H9 (cell line): ENCODE measurements at regions not wholly inside any gene's neighbourhood (a gene's known extent, or its start where the extent isn't known, plus 50 kb on each side); places are given as distances from the start of the nearest gene placed in this dataset.

Experiments
- DNase-seq: peaks from one replicate; pipeline ENCODE4 v3.0.0-alpha.2; 2017
- H2AFZ ChIP-seq: one replicate; pipeline ENCODE4 v1.6.1; 2013; ENCODE audit warnings: mild to moderate bottlenecking, low read length, control low read depth, moderate library complexity
- H2AK5ac ChIP-seq: 2 replicates; pipeline ENCODE4 v1.6.1; 2013; ENCODE audit warnings: low read length, control low read depth, mixed read lengths; ENCODE audit not compliant: insufficient read length
- H2BK120ac ChIP-seq: one replicate; pipeline ENCODE4 v1.6.1; 2013; ENCODE audit warnings: low read depth, mild to moderate bottlenecking, low read length, control low read depth, inconsistent platforms; ENCODE audit not compliant: poor library complexity, severe bottlenecking
- H2BK12ac ChIP-seq: 2 replicates; pipeline ENCODE4 v1.6.1; 2013; ENCODE audit warnings: low read length, control low read depth, mixed read lengths, low read depth; ENCODE audit not compliant: insufficient read length
- H2BK15ac ChIP-seq: 2 replicates; pipeline ENCODE4 v1.6.1; 2013; ENCODE audit warnings: low read depth, low read length, control low read depth
- H2BK20ac ChIP-seq: one replicate; pipeline ENCODE4 v1.6.1; 2013; ENCODE audit warnings: low read depth, mild to moderate bottlenecking, low read length, control low read depth, inconsistent platforms; ENCODE audit not compliant: poor library complexity, severe bottlenecking
- H2BK5ac ChIP-seq: 2 replicates; pipeline ENCODE4 v1.6.1; 2013; ENCODE audit warnings: low read length, control low read depth, mixed read lengths; ENCODE audit not compliant: insufficient read length
- H3K14ac ChIP-seq: 2 replicates; pipeline ENCODE4 v1.6.1; 2013; ENCODE audit warnings: low read length, control low read depth; ENCODE audit not compliant: insufficient read depth
- H3K18ac ChIP-seq: 2 replicates; pipeline ENCODE4 v1.6.1; 2013; ENCODE audit warnings: low read depth, mild to moderate bottlenecking, mixed read lengths, low read length, control low read depth; ENCODE audit not compliant: insufficient read length
- H3K23ac ChIP-seq: 2 replicates; pipeline ENCODE4 v1.6.1; 2013; ENCODE audit warnings: low read length, control low read depth, mixed read lengths, low read depth; ENCODE audit not compliant: insufficient read length
- H3K23me2 ChIP-seq: 2 replicates; pipeline ENCODE4 v1.6.1; 2013; ENCODE audit warnings: low read depth, mild to moderate bottlenecking, mixed read lengths, low read length, control low read depth; ENCODE audit not compliant: insufficient read length, poor library complexity, severe bottlenecking
- H3K27ac ChIP-seq: 2 replicates; pipeline ENCODE4 v1.5.1; 2013; ENCODE audit warnings: low read length, control low read depth, mixed read lengths, low read depth; ENCODE audit not compliant: insufficient read length
- H3K27me3 ChIP-seq: 2 replicates; pipeline ENCODE4 v1.6.1; 2013; ENCODE audit warnings: low read length, control low read depth, inconsistent platforms; ENCODE audit not compliant: insufficient read depth
- H3K4ac ChIP-seq: 2 replicates; pipeline ENCODE4 v1.6.1; 2013; ENCODE audit warnings: low read depth, mild to moderate bottlenecking, control low read depth, inconsistent platforms, low read length, moderate library complexity
- H3K4me1 ChIP-seq: 2 replicates; pipeline ENCODE4 v1.6.1; 2013; ENCODE audit warnings: low read length, control low read depth, inconsistent platforms; ENCODE audit not compliant: insufficient read depth
- H3K4me2 ChIP-seq: 2 replicates; pipeline ENCODE4 v1.6.1; 2013; ENCODE audit warnings: low read length, control low read depth, mixed read lengths; ENCODE audit not compliant: insufficient read length, insufficient read depth
- H3K56ac ChIP-seq: 2 replicates; pipeline ENCODE4 v1.6.1; 2013; ENCODE audit warnings: low read depth, mild to moderate bottlenecking, mixed read lengths, low read length, control low read depth; ENCODE audit not compliant: insufficient read length
- H3K79me1 ChIP-seq: 2 replicates; pipeline ENCODE4 v1.6.1; 2013; ENCODE audit warnings: low read depth, mild to moderate bottlenecking, moderate library complexity, low read length, control low read depth, inconsistent platforms; ENCODE audit not compliant: insufficient read depth, poor library complexity, severe bottlenecking
- H3K79me2 ChIP-seq: 2 replicates; pipeline ENCODE4 v1.6.1; 2013; ENCODE audit warnings: low read length, control low read depth, inconsistent platforms; ENCODE audit not compliant: insufficient read depth
- H3K9ac ChIP-seq: 2 replicates; pipeline ENCODE4 v1.6.1; 2013; ENCODE audit warnings: low read length, control low read depth, mixed read lengths; ENCODE audit not compliant: insufficient read length; ENCODE audit errors: extremely low read depth
- H3K9me3 ChIP-seq: one replicate; pipeline ENCODE4 v1.6.1; 2013; ENCODE audit warnings: low read depth, low read length, inconsistent platforms; ENCODE audit not compliant: control insufficient read depth
- H3T11ph ChIP-seq: one replicate; pipeline ENCODE4 v1.6.1; 2013; ENCODE audit warnings: mild to moderate bottlenecking, low read length, control low read depth, inconsistent platforms
- H4K20me1 ChIP-seq: one replicate; pipeline ENCODE4 v1.6.1; 2013; ENCODE audit not compliant: control insufficient read depth, insufficient read length, insufficient read depth
- H4K5ac ChIP-seq: 2 replicates; pipeline ENCODE4 v1.6.1; 2013; ENCODE audit warnings: low read depth, mild to moderate bottlenecking, mixed read lengths, low read length, control low read depth; ENCODE audit not compliant: insufficient read length
- H4K8ac ChIP-seq: replicated peaks from 2 replicates; pipeline ENCODE4 v1.6.1; 2013; ENCODE audit warnings: low read length, control low read depth, mixed read lengths, low read depth; ENCODE audit not compliant: insufficient read length
- H4K91ac ChIP-seq: 2 replicates; pipeline ENCODE4 v1.6.1; 2013; ENCODE audit warnings: low read depth, mild to moderate bottlenecking, moderate library complexity, mixed read lengths, low read length, control low read depth; ENCODE audit not compliant: insufficient read length
- H3K27ac Mint-ChIP-seq, 3 experiments: 2 replicates in 2 of 3; 3 replicates in 1 of 3; pipeline ENCODE4 v1.8.0; 2020 to 2021; ENCODE audit warnings: mixed read lengths in 3 of 3, mild to moderate bottlenecking in 1 of 3, moderate library complexity in 1 of 3
- H3K27me3 Mint-ChIP-seq: 2 replicates; pipeline ENCODE4 v1.8.0; 2021; ENCODE audit warnings: low read depth, mild to moderate bottlenecking, moderate library complexity, mixed read lengths
- H3K36me3 Mint-ChIP-seq, 3 experiments: 2 replicates in 2 of 3; 3 replicates in 1 of 3; pipeline ENCODE4 v1.8.0; 2020 to 2021; ENCODE audit warnings: low read depth in 3 of 3, mixed read lengths in 3 of 3; ENCODE audit not compliant: insufficient read depth in 1 of 3
- H3K4me1 Mint-ChIP-seq, 2 experiments: 2 replicates each; pipeline ENCODE4 v1.8.0; 2020; ENCODE audit warnings: mixed read lengths in 2 of 2
- H3K4me3 Mint-ChIP-seq, 2 experiments: 2 replicates in 1 of 2; 3 replicates in 1 of 2; pipeline ENCODE4 v1.8.0; 2020 to 2021; ENCODE audit warnings: mild to moderate bottlenecking in 2 of 2, mixed read lengths in 2 of 2, moderate library complexity in 1 of 2
- H3K9me3 Mint-ChIP-seq, 2 experiments: 2 replicates in 1 of 2; 3 replicates in 1 of 2; pipeline ENCODE4 v1.8.0; 2020; ENCODE audit warnings: mild to moderate bottlenecking in 2 of 2, mixed read lengths in 2 of 2, moderate library complexity in 1 of 2
- WGBS: extraction: QIAGEN DNeasy Blood & Tissue Kit; methylation state at CpG from one replicate; pipeline ENCODE4 v1.1.7; 2013; ENCODE audit warnings: missing lambda C conversion rate, low lambda C conversion rate, mixed read lengths; ENCODE audit not compliant: insufficient read length; ENCODE audit errors: extremely low coverage; 5-methylcytosine and 5-hydroxymethylcytosine counted together
- TF ChIP-seq, protein P1 (sequence below): fragments of 200-600 bp; sonication (generic); conservative IDR thresholded peaks from 3 replicates; pipeline ENCODE4 v1.8.0; 2021; ENCODE audit warnings: antibody characterized with exemption, mild to moderate bottlenecking

- TF ChIP-seq, protein P1, sequence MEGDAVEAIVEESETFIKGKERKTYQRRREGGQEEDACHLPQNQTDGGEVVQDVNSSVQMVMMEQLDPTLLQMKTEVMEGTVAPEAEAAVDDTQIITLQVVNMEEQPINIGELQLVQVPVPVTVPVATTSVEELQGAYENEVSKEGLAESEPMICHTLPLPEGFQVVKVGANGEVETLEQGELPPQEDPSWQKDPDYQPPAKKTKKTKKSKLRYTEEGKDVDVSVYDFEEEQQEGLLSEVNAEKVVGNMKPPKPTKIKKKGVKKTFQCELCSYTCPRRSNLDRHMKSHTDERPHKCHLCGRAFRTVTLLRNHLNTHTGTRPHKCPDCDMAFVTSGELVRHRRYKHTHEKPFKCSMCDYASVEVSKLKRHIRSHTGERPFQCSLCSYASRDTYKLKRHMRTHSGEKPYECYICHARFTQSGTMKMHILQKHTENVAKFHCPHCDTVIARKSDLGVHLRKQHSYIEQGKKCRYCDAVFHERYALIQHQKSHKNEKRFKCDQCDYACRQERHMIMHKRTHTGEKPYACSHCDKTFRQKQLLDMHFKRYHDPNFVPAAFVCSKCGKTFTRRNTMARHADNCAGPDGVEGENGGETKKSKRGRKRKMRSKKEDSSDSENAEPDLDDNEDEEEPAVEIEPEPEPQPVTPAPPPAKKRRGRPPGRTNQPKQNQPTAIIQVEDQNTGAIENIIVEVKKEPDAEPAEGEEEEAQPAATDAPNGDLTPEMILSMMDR, result no peak
- H3K4me2 ChIP-seq, result no peak overlapping the region
- H4K20me1 ChIP-seq, result no peaks in the 10 kb centered on the region
These were observed 86.5 kb upstream of the ACKR3 start for GRCh38 chr2:236483102-236483501.

More at GRCh38 chr2:236483102-236483501, 86.5 kb upstream of the ACKR3 start:
- H3K18ac ChIP-seq, result no peak overlapping the region
- no peak overlapping the region for H3K23ac ChIP-seq
- no peaks in the 10 kb centered on the region; the same call in 1 of the 2 replicates for H3K4me1 ChIP-seq
- no peaks in the 10 kb centered on the region for H3K79me1 ChIP-seq
- H3K9me3 ChIP-seq, result no peaks in the 10 kb centered on the region
- H2BK5ac ChIP-seq, result no peak overlapping the region
- H3K27ac ChIP-seq, result no peak overlapping the region
- no peak overlapping the region for H3K4ac ChIP-seq
- H2BK12ac ChIP-seq, result no peak overlapping the region
- no peak overlapping the region for H4K8ac ChIP-seq
- H3K56ac ChIP-seq, result no peak overlapping the region
- Mint-ChIP-seq H3K4me3 (no peak overlapping the region), H3K4me1 (peaks cover 12 to 18% of the 10 kb centered on the region in 2 experiments), H3K36me3 (peaks cover 0 to 25% (median 14%) of the 10 kb centered on the region in 3 experiments; a peak in 5 of 7 replicates), H3K27ac (no peak overlapping the region), H3K9me3 (peaks cover 16 to 19% of the 10 kb centered on the region in 2 experiments; a peak in 4 of 5 replicates), H3K27me3 (no peaks in the 10 kb centered on the region)
- DNase-seq, result no peak
- H3K79me2 ChIP-seq, result no peaks in the 10 kb centered on the region
- H2BK20ac ChIP-seq, result no peak overlapping the region
- no peak overlapping the region for H4K5ac ChIP-seq
- no peak overlapping the region for H2AK5ac ChIP-seq
- H3K14ac ChIP-seq, result no peak overlapping the region
- H3K27me3 ChIP-seq, result no peaks in the 10 kb centered on the region
- no peak overlapping the region for H2AFZ ChIP-seq
- no peak overlapping the region for H3K9ac ChIP-seq
- no peak overlapping the region for H4K91ac ChIP-seq
- H2BK15ac ChIP-seq, result no peak overlapping the region
- H3T11ph ChIP-seq, result no peak overlapping the region
- no CpG with 5 or more reads among the region's 1 CpG for WGBS
- no peak overlapping the region for H2BK120ac ChIP-seq
- no peaks in the 10 kb centered on the region for H3K23me2 ChIP-seq
